HFFc6 (cell line): ENCODE measurements at regions not wholly inside any gene's neighbourhood (a gene's known extent, or its start where the extent isn't known, plus 50 kb on each side); places are given as distances from the start of the nearest gene placed in this dataset.

Source experiments
- DNase-seq: peaks from one replicate; pipeline ENCODE4 v3.0.0-alpha.2; 2018
- H3K27ac Mint-ChIP-seq: 2 replicates; pipeline ENCODE4 v1.8.0; 2020; ENCODE audit warnings: mild to moderate bottlenecking, mixed read lengths
- H3K27me3 Mint-ChIP-seq: 2 replicates; pipeline ENCODE4 v1.8.0; 2021; ENCODE audit warnings: mild to moderate bottlenecking, moderate library complexity, mixed read lengths; ENCODE audit not compliant: insufficient read depth
- H3K36me3 Mint-ChIP-seq: 2 replicates; pipeline ENCODE4 v1.8.0; 2021; ENCODE audit warnings: low read depth, mixed read lengths
- H3K4me1 Mint-ChIP-seq: 2 replicates; pipeline ENCODE4 v1.8.0; 2020; ENCODE audit warnings: low read depth, mixed read lengths
- H3K4me3 Mint-ChIP-seq: 2 replicates; pipeline ENCODE4 v1.8.0; 2020; ENCODE audit warnings: mild to moderate bottlenecking, moderate library complexity, mixed read lengths
- H3K9me3 Mint-ChIP-seq: 2 replicates; pipeline ENCODE4 v1.8.0; 2020; ENCODE audit warnings: mild to moderate bottlenecking, mixed read lengths
- TF ChIP-seq, protein P1 (sequence below): fragments of 200-600 bp; sonication (generic); IDR thresholded peaks from 2 replicates; pipeline ENCODE4 v1.5.0; 2021; ENCODE audit warnings: antibody characterized with exemption, mild to moderate bottlenecking

DNA sequence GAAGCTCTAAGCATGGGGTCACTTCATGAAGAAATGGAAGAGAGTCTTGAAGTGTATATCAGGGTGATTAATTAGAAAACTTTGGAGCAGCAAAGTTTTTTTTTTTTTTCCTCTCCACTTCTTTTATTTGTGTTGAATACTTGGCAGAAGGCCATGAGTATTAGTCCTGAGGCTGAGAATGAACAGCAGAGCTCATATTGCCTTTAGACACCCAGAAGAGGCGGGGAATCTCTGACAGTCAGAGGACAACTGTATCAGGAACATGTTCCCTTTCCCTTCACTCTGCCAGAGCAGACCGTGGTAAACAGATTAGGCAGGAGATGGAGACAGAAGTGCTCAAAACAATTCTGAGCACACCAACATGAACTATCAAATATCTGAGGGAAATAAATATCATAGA lies 300.9 kb downstream of the FAM47A start:
- Mint-ChIP-seq H3K9me3 (peaks cover 25% of the 10 kb centered on the region), H3K36me3 (no peaks in the 10 kb centered on the region; the same call in 1 of the 2 replicates), H3K27me3 (no peaks in the 10 kb centered on the region), H3K4me3 (no peak overlapping the region), H3K27ac (no peak overlapping the region), H3K4me1 (no peaks in the 10 kb centered on the region)
- DNase-seq, result no peak
- TF ChIP-seq, protein P1, sequence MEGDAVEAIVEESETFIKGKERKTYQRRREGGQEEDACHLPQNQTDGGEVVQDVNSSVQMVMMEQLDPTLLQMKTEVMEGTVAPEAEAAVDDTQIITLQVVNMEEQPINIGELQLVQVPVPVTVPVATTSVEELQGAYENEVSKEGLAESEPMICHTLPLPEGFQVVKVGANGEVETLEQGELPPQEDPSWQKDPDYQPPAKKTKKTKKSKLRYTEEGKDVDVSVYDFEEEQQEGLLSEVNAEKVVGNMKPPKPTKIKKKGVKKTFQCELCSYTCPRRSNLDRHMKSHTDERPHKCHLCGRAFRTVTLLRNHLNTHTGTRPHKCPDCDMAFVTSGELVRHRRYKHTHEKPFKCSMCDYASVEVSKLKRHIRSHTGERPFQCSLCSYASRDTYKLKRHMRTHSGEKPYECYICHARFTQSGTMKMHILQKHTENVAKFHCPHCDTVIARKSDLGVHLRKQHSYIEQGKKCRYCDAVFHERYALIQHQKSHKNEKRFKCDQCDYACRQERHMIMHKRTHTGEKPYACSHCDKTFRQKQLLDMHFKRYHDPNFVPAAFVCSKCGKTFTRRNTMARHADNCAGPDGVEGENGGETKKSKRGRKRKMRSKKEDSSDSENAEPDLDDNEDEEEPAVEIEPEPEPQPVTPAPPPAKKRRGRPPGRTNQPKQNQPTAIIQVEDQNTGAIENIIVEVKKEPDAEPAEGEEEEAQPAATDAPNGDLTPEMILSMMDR, result no peak

DNA sequence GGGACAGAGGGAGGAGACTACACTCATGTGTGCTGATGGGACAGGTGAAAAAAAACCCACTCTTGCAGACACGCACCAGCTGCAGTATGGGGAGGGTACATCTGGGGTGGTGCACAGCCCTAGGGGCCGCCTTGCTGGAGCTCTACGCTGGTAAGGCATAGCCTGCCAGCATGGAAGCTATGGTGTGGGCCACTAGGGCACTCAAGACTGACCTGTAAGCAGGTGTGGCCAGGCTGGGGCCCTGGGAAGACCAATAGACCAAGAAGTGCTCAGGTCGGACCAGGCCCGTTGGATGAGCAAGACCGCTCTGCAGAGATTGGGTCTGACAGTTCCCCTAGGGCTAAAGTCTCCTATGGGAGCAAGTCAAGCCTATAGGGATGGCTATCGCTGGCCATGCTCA lies 314.8 kb downstream of the FAM47A start:
- peaks cover 28% of the 10 kb centered on the region for H3K9me3 Mint-ChIP-seq
- no peak overlapping the region for H3K27ac Mint-ChIP-seq
- DNase-seq, result no peak
- H3K4me3 Mint-ChIP-seq, result no peak overlapping the region
- TF ChIP-seq, protein P1, result no peak
- no peaks in the 10 kb centered on the region; the same call in 1 of the 2 replicates for H3K27me3 Mint-ChIP-seq
- H3K36me3 Mint-ChIP-seq, result peaks cover 4% of the 10 kb centered on the region; the same call in 1 of the 2 replicates
- H3K4me1 Mint-ChIP-seq, result no peaks in the 10 kb centered on the region

DNA sequence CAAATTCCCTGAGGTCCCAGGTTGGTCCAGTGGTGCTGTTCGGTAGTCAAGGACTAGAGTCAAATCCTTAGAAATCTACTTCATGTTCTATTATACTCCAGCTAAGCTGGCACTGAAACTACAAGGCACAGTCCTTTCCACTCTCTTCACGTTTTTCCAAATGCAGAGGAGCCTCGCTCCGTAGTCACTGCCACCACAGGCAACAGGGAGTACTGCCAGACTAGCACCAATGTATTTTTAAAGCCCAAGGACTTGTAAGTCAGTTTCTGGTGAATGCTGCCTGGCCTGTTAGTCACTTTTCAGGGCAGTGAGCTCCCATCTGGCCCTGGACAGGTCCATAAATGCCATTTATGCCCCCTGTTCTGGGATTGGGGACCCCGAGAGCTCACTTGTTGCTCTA lies 323.5 kb downstream of the FAM47A start:
- Mint-ChIP-seq H3K36me3 (no peaks in the 10 kb centered on the region), H3K4me3 (no peak overlapping the region), H3K27me3 (no peaks in the 10 kb centered on the region), H3K9me3 (peaks cover 6% of the 10 kb centered on the region; the same call in 1 of the 2 replicates), H3K27ac (no peak overlapping the region), H3K4me1 (no peaks in the 10 kb centered on the region)
- DNase-seq, result no peak
- TF ChIP-seq, protein P1, result no peak

DNA sequence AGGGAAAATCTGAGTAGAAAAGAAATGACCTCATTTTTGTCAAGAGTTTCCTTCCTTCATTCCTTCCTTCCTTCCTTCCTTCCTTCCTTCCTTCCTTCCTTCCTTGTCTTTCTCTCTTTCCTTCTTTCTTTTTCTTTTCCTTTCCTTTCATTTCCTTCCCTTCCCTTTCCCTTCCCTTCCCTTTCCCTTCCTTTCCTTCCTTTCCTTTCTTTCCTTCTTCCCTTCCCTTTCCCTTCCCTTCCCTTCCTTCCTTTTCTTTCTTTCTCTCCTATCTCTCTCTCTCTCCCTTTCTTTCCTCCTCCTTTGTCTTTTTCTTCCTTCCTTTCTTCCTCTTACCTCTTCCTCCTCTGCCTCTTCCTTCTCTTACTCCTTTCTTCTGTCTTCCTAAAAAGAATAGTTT lies 347.6 kb downstream of the FAM47A start:
- Mint-ChIP-seq H3K4me1 (no peaks in the 10 kb centered on the region), H3K36me3 (no peaks in the 10 kb centered on the region), H3K27me3 (no peaks in the 10 kb centered on the region), H3K4me3 (no peak overlapping the region), H3K27ac (no peak overlapping the region), H3K9me3 (peaks cover 3% of the 10 kb centered on the region; the same call in 1 of the 2 replicates)
- DNase-seq, result no peak
- TF ChIP-seq, protein P1, result no peak

DNA sequence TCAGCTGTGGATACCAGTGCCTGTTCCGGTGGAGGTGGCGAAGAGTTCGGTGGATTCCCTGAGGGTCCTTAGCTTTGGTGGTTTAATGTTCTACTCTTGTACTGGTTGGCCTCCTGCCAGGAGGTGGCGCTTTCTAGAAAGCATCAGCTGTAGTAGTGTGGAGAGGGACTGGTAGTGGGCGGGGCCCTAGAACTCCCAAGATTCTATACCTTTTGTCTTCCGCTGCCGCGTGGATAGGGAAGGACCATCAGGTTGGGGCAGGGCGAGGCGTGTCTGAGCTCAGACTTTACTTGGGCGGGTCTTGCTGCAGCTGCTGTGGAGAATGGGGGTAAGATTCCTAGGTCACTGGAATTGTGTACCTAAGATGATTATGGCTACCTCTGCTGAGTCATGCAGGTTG lies 390.3 kb downstream of the FAM47A start:
- H3K36me3 Mint-ChIP-seq, result no peaks in the 10 kb centered on the region
- no peaks in the 10 kb centered on the region for H3K27me3 Mint-ChIP-seq
- no peak for DNase-seq
- TF ChIP-seq, protein P1, result no peak
- no peaks in the 10 kb centered on the region for H3K4me1 Mint-ChIP-seq
- H3K4me3 Mint-ChIP-seq, result no peak overlapping the region
- peaks cover 9% of the 10 kb centered on the region for H3K9me3 Mint-ChIP-seq
- H3K27ac Mint-ChIP-seq, result no peak overlapping the region

DNA sequence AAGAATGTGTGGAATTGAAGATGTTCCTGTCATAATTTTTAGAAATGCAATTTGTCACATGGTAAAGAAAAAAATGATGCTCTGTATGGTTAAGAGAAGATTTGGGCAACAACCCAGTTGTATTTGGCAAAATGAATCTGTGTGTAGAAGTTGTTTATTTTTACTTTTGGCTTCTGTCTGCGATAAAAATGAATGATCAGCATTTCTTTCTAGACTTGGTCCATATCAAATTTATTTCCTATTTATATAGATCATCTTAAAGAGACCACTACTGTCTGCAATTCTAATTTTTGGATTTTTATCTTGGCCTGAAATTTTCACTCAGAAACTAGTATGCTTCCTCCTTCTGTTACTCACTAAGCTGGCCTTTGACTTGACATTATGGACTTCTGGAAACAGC lies 396.9 kb downstream of the FAM47A start:
- H3K27ac Mint-ChIP-seq, result no peak overlapping the region
- no peaks in the 10 kb centered on the region for H3K36me3 Mint-ChIP-seq
- no peak overlapping the region for H3K4me3 Mint-ChIP-seq
- H3K4me1 Mint-ChIP-seq, result no peaks in the 10 kb centered on the region
- TF ChIP-seq, protein P1, result no peak
- DNase-seq, result no peak
- peaks cover 6% of the 10 kb centered on the region for H3K9me3 Mint-ChIP-seq
- H3K27me3 Mint-ChIP-seq, result no peaks in the 10 kb centered on the region
